HG03025 (cell line): ENCODE measurements at regions not wholly inside any gene's neighbourhood (a gene's known extent, or its start where the extent isn't known, plus 50 kb on each side); places are given as distances from the start of the nearest gene placed in this dataset.

Experiments
- ATAC-seq: cut with Tn5 transposase; IDR thresholded peaks from one replicate; pipeline ENCODE4 v1.9.1; 2021; ENCODE audit warnings: mild to moderate bottlenecking, moderate library complexity; ENCODE audit not compliant: unreplicated experiment, low FRiP score

DNA sequence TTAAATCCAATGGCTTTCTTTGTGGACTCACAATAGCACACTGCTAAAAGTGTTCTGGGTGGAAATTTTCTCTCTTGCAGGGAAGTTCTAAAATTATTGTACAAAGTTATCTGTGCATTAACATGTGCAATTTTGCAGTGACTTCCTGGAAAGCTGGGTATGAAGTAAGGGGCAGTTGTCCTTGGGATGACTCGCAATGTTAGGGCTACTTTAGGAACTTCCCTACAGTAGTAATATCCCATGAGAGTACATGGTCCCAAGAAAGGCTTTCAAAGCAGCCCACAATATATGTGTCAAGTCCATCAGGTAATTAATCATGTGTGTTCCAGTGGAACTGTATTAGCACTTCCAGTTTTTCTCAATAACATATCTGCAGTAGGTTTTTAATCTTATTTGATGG, 201.0 kb upstream of the UBE2E2 start:
- ATAC-seq, result no peak

DNA sequence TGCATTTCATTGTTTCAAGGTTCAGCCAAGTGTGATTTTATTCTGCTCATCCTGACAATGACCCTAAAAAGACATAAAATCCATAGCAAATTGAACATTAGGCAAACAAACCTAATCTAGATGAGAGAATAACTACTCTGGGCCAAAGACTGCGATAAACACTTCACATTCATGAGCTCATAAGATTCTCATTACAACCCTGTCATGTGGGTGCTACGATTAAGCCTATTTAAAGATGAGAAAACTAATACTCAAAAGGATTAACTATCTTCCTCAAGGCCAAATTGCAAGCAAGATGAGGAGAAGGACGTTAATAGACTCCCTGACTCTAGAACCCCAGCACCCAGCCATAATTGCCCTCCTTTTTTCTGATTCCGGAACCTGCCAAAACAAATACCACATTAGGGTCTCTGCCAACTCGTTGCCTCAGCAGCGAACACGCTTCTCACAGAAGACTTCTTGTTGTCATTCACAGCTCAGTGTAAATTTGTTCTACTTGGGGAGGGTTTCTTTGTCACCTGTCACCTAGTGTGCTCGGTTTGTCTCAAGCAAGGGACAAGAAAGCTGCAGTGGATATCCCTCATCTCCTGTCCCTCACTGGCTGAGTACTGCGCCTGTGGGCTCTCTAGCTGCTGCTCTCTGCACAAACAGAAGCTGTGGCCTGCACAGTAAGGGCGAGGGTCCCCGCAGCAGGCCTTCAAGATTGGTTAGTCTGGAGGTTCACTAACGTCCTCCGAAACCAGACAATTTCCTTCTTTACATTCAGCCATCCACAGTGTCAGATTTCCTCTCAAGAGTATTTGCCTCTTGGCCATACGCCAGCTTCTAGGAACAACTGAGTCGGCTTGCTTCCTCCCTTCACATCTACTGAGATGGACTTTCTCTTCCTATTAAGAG, 200.0 kb upstream of the UBE2E2 start:
- ATAC-seq, result no peak

DNA sequence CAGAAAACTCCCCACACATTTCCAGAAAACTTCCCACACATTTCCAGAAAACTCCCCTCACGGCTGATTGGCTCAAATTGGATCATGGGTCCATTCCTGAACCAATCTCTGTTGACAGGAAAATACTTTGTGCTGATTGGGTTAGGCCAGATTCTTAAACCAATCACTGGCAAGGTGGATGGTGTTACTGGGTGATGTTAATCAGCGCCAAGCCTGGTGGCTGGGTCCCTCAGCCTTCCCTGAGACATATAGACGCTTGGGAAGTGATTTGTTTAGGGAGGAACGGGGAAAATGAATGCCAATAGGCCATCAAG, 199.4 kb upstream of the UBE2E2 start:
- ATAC-seq, result no peak

DNA sequence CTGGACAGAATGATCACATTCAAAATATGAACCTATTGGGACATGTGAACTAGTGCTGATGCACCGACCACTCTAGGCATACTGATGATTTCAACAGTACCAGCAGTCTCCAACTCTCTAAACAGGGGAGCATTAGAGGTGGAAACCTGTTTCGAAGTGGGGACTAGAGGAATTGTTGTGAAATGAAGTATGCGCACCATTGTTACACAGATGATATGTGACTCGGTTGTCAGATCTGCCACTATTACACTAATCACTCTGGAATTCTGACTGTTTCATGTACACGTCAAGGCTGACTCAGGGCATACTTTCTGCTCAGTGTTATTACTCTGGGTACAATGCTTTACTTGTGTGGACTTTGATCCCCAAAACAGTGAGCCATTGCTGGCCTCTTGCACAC, 198.2 kb upstream of the UBE2E2 start:
- no peak for ATAC-seq

DNA sequence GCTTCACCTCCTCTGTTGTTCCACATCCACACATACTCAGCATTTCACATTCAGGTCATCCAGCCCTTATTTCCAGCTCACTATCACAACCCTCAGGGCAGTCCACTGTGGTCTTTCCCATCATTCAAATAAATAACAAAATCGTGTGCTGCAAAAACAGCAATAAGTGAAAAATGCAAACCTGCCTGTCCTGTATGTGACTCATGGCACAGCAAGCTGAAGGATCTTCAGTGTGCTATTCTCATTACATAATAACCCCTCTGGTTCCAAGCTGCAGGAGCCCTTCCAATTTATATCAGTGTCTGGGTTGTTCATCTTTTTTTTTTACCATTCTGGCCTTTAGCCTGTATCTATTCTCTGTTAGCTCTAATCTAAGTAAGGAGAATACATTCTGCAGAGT, 185.3 kb upstream of the UBE2E2 start:
- no peak for ATAC-seq

DNA sequence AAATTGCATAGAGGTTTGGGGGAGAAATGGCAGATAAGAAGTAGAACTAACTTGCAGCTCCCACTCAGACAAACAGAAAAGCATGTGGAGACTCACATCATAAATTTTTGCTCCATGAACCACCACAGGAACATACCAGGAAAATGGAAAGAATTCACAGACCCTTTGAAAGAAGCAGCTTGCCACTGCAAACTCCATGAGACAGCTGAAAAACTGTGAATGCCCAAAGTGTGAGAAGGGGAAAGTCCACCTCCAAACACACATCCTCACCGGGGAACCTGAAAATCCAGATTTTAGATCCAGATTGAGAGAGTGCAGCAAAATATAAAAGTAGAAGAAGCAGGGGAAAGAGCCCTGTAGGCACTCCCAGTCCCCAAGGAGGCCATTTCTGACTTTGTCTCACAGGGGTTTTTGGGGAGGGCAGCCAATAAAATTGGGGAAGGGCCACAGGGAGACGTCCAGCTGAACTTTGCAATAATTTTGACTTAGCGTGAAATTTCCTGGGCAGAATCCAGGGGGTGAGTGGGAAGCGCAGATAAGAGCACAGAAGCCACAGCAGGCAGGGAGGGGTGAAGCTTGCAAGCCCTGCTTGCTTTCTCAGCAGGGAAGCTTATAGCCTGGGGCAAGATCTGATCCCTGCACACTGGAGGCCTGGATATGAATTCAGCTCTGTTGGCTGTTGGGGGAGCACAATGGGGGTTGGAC, 183.4 kb upstream of the UBE2E2 start:
- ATAC-seq, result no peak

DNA sequence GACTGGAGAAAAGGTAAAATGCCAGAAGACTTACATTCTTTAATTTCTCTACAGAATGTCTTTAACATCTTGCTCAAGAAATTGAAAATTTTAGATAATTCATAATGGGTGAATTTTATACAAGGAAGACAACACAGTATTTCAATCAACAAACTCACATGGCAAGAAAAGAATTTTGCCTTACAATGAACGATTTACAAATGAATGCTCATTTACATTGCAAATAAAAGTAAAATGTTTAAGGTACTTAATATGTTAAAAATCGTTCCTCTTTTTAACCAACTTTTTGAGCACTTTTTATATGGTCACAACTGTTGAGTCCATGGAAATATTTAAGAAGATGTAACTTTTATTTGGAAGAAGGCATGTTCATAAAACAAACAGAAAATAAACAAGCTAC, 174.8 kb upstream of the UBE2E2 start:
- ATAC-seq, result no peak

DNA sequence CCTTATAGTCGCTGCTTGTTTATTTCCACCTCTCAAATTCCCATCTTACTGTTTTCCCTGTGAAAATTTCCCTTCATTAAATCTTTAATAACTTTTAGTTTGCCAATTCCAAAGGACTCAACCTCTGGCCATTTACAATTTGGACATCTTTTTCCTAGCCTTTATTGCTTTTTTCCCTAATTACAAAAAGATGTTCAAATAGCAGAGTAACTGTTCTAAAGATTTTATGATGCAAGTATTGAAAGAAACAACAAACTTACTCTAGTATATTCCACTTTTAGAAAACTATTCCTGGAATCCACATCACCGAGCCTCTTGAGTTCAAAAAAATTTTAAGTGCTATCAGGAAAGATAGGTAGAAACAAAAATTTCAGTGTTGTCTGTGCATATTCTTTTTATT, 174.1 kb upstream of the UBE2E2 start:
- no peak for ATAC-seq

DNA sequence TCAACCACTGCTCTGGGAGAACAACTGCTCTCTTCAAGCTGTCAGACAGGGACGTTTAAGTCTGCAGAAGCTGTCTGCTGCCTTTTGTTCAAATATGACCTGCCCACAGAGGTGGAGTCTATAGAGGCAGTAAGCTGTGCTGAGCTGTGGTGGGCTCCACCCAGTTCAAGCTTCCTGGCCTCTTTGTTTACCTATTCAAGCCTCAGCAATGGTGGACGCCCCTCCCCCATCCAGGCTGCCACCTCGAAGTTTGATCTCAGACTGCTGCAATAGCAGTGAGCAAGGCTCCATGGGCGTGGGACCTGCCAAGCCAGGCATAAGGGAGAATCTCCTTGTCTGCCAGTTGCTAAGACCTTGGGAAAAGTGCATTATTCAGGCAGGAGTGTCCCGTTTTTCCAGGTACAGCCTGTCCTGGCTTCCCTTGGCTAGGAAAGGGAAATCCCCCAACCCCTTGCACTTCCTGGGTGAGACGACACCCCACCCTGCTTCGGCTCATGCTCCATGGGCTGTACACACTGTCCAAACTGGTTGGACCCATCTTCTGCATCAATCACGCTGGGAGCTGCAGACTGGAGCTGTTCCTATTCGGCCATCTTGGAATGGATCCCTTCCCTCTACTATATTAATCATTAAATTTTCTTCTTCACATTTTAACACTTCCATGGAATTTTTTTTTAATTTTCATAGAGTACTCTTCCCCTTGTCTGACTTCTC, 167.0 kb upstream of the UBE2E2 start:
- ATAC-seq, result no peak

DNA sequence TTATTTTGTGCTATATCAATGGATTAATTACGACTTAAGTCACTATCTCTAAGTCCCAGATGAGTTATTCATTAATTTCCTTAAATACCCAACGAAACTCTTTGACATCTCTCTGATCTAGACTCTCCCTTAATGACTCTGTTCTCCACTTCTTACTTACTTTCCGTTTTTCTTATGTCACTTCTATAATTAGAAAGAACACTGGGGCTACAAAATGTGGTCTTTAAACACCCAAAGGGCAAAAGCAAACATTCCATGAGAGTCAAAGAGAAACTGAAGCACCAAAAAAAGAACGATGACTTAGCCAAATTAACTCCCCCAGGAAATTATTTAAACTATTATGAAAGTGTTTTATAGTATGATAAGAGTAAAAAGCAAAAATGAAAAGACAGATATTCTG, 166.4 kb upstream of the UBE2E2 start:
- no peak for ATAC-seq

DNA sequence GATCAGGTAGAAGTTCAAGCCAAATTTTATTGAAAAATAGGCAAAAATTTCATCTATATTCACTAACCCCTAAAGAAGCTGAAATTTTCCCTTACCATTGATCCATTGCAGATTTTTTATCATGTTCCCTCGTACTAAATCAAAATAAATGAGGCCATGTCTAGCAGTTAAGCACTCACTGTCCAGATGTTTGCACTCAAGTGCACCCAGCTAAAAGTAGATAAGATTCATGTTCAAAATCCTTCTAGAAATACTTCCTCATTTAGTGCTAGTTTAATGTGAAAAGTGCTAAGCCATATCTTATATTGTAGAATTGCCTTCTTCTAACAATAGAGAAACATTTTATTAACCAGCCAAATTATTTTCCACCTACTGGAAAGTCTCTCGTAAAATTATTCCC, 164.7 kb upstream of the UBE2E2 start:
- no peak for ATAC-seq

DNA sequence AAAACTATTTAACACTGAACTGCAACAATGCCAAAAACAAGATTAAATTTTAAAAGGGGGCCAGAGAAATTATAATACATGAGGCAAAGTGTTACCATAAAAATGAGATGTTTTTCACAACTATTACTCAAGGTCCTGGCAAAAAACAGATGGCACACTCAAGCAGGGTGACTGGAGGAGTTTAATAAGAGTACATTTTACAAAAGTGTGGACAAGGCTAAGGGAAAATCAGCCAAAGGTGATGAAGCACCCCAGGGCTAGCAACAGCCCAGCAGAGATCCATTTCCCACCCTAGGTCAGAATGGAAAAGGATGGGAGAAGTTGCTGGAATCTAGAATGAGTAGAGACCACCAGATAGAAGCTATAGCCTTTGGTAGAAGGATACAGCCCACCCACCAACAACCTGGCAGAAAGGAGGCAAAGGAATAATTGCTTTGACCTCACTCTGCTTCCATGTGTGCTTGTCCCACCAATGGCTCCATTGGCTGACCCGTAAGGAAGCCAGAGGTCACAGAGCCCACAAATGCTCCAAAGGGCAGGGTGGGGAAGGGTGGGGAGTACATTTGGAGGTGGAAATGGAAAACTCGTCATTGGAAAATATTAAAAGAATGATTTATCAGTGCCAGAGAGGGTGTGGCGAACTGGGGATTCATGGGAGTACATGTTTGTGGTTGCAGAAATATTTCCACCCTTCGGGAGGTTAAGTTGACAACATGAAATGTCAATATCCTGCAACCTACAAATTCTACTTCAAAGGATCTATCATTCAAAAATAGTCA, 161.0 kb upstream of the UBE2E2 start:
- ATAC-seq, result no peak

DNA sequence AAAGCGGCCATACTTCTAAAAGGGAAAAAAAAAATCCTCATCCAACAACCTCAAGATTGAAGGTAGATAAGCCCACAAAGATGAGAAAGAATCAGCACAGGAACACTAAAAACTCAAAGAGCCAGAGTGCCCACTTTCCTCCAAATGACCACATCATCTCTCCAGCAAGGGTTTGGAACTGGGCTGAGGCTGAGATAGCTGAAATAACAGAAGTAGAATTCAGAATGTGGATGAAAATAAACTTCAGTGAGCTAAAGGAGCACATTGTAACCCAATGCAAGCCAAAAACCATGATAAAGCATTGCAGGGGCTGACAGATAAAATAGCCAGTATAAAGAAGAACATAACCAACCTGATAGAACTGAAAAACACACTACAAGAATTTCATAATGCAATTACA, 158.7 kb upstream of the UBE2E2 start:
- no peak for ATAC-seq

DNA sequence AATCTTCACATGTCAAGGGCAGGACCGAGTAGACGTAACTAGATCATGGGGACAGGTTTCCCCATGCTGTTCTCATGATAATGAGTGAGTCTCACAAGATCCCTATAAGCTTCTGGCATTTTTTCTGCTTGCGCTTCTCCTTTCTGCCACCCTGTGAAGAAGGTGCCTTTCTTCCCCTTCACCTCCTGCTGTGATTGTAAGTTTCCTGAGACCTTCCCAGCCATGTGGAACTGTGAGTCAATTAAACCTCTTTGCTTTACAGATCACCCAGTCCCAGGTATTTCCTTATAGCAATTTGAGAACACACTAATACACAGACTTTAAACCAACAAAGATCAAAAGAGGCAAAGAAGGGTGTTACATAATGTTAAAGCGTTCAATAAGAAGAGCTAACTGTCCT, 156.6 kb upstream of the UBE2E2 start:
- no peak for ATAC-seq

DNA sequence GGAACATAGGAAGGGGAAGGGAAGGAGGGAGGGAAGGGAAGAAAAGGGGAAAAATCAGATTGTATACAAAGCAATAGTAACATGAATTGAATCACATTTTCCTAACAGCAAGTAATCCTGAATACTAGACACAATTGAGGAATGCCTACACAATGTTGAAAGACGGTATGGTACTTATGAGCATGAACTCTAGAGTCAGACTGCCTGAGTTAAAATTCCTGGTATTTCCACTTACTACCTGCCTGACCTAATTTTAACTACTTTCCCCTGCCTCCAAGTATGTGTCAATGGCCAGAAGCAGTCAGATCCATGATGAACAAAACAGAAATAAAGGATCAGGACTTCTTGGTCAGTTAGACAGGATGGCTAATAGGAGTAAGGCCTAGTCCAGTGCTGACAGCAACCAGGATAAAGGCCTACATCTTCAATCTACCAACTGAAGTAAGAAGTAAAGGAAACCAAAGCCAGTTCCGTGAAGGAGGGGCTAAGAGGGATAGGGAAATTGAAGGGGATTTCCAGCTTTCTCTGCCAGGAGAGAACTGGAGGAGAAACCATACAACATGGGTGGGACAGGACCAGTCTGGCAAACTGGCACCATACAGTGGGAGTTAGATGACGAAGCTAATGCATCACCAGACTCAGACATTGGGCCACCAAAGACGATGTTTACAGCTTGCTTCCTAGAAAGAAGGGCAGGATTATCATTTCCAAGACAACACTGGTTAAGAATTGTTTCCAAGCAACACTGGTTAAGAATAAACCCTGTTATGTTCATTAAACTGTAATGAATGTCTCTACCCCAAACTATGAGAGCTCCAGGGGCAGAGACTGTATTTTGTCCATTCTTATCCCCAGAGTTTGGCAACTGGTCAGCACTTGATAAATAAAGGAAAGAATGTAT, 151.6 kb upstream of the UBE2E2 start:
- ATAC-seq, result no peak

DNA sequence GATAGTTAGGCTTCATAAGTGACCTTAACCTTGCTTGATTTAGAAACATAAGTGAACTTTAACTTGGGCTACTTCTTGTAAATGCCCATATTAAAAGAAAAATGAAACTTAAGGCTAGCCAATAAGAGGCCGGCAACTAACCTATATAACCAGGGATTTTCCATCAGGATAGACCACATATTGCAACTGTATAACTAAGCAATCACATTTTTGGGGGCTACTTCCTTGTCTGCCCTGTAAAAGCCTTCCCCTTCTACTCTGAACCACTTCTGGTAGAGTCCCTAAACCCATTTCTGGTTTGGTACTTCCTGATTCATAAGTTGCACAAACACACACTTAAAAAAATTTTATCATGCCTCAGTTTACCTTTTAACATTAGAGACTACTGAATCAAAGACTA, 150.9 kb upstream of the UBE2E2 start:
- no peak for ATAC-seq

DNA sequence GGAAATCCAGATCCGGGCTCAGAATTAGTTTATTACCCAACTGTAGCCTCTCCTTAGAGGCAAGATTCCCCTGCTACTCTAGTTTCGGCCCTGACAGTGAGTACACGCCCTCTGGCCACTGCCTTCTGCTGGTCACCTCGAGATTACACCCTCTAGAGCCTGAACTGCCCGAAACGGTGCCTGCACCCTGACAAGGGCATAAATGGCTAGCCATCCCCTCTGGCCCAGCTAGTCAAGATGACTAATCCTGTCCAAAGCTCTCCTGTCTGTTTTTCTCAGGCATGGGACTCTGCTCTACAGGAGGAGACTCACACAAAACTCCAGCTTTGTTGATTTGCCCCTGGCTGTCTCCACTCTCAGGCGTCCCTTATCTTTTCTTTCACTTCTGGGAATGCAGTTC, 150.5 kb upstream of the UBE2E2 start:
- ATAC-seq, result no peak

DNA sequence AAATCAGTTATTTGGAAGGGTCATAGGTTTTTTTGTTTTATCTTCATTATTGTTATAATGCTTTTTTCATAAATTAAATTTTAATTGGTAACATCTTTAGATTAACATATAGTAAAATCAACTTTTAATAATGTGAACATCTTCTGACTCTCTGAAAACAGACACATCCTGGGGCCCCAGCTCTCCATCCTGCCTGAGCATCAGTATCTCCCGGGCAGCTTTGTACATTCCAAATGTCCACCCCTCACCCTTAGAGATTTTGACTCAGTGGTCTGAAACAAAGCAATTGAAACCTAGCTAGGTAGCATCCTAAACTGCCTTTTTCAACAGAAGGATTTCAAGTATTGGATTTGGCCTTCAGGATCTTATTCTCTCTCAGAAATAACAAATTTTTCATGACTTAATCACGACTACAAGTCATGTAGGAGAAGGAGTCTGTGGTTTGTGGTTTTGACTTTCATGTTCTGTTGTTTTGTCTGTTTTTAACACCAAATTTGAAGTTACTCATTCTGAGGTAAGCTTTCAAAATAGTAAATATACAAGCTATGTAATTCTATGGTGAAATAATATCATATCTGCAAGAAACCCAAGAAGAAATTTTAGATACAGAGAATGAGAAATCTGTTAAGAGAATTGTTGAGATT, 147.3 kb upstream of the UBE2E2 start:
- peak; percentile 69 for ATAC-seq

DNA sequence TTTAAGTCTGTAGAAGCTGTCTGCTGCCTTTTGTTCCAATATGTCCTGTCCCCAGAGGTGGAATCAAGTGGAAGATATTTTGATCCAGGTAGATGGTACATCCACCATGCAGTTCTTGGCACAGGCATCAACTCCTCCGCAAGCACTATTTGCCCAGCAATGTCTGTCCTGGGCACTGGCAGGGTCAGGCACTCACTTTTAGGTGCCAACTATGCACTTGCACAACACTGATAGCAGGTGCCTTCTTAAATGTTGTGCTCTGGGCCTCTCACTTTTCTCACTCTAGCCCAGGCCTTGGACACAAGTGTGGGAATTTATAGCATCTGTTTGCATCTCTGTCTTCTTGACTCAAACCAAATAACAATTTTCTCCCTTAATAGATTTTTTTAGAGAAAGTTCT, 140.5 kb upstream of the UBE2E2 start:
- no peak for ATAC-seq
